ENCODE measurements at regions not wholly inside any gene's neighbourhood (a gene's known extent, or its start where the extent isn't known, plus 50 kb on each side); places are given as distances from the start of the nearest gene placed in this dataset.

- TF ChIP-seq, protein P1, sequence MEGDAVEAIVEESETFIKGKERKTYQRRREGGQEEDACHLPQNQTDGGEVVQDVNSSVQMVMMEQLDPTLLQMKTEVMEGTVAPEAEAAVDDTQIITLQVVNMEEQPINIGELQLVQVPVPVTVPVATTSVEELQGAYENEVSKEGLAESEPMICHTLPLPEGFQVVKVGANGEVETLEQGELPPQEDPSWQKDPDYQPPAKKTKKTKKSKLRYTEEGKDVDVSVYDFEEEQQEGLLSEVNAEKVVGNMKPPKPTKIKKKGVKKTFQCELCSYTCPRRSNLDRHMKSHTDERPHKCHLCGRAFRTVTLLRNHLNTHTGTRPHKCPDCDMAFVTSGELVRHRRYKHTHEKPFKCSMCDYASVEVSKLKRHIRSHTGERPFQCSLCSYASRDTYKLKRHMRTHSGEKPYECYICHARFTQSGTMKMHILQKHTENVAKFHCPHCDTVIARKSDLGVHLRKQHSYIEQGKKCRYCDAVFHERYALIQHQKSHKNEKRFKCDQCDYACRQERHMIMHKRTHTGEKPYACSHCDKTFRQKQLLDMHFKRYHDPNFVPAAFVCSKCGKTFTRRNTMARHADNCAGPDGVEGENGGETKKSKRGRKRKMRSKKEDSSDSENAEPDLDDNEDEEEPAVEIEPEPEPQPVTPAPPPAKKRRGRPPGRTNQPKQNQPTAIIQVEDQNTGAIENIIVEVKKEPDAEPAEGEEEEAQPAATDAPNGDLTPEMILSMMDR (conservative IDR thresholded peaks at IDR 0.05): no peak
- no peak overlapping the region for H3K27ac ChIP-seq
These were observed 61.6 kb upstream of the GATA2 start for GRCh38 chr3:128554465-128555097.

GRCh38 chr3:128554100-128554464 lies 61.1 kb upstream of the GATA2 start:
- TF ChIP-seq, protein P1 (conservative IDR thresholded peaks at IDR 0.05): no peak

GRCh38 chr3:128553560-128553959 lies 60.6 kb upstream of the GATA2 start:
- TF ChIP-seq, protein P1 (conservative IDR thresholded peaks at IDR 0.05): no peak

More at GRCh38 chr3:128554100-128554464, 61.1 kb upstream of the GATA2 start:
- H3K27ac ChIP-seq: no peak overlapping the region

GRCh38 chr3:128551867-128552266 lies 58.9 kb upstream of the GATA2 start:
- no peak overlapping the region for H3K27ac ChIP-seq
- TF ChIP-seq, protein P1 (conservative IDR thresholded peaks at IDR 0.05): no peak

More at GRCh38 chr3:128553560-128553959, 60.6 kb upstream of the GATA2 start:
- H3K27ac ChIP-seq: no peak overlapping the region

DNA sequence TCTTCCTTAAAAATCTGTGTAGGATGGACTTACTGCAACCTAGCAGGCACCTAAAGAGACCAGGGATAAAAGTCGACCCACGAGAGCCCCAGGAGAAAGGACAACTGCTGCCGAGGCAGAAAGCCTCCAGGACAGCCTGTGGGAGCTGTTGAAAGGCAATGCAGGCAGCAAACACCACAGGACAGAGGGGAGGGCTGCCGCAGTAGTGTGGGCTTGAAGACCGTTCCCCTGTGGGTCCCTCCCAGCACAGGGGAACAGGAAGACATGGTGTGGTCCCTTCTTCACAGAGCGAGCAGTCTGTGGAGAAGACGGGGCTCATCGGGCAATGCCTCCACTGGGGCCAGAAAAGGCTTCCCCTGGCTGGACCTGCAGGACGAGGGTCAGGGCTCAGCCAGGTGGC lies 58.5 kb upstream of the GATA2 start:
- TF ChIP-seq, protein P1 (conservative IDR thresholded peaks at IDR 0.05): no peak
- H3K27ac ChIP-seq: no peak overlapping the region

GRCh38 chr3:128550471-128551126 lies 57.6 kb upstream of the GATA2 start:
- TF ChIP-seq, protein P1 (conservative IDR thresholded peaks at IDR 0.05): no peak

DNA sequence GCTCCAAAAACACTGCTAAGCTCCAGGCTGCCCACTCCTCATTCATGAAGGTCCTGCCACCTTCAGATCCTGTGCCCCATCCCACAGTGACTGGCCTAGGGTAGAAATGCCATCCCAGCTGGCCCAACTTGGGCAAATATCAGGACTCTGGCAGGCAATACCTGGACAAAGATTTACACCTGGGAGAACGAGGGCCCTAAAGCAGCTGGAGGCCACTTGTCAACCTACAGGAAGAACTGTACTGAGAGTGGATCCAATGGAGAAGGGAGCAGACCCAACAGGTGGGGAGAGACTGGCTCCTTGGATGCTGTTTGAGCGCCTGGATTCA lies 57.1 kb upstream of the GATA2 start:
- no peak overlapping the region for H3K27ac ChIP-seq
- TF ChIP-seq, protein P1 (conservative IDR thresholded peaks at IDR 0.05): no peak

More at GRCh38 chr3:128550471-128551126, 57.6 kb upstream of the GATA2 start:
- no peak overlapping the region for H3K27ac ChIP-seq
